Adrenal gland (tissue), 9 donors: ENCODE measurements at regions not wholly inside any gene's neighbourhood (a gene's known extent, or its start where the extent isn't known, plus 50 kb on each side); places are given as distances from the start of the nearest gene placed in this dataset.
"Not testable (repeated sequence)": the region's sequence is repeated elsewhere in the genome, so short reads cannot be mapped to it uniquely, and the experiment has no call there.

Experiments used
- DNase-seq, 7 donors: peaks; one replicate each; pipeline ENCODE4 v3.0.0-alpha.2; 2019 to 2020
- H3K27ac ChIP-seq, 5 donors: fragments of 200-600 bp; sonication (generic) in 4 of 5; 1 replicate in 3 of 5; 2 replicates in 2 of 5; pipeline versions ENCODE4 v1.5.1 to v1.8.0; 2016 to 2020; ENCODE audit warnings: mild to moderate bottlenecking in 1 of 5
- H3K27me3 ChIP-seq: fragments of 200-600 bp; 2 replicates; pipeline ENCODE4 v1.8.0; 2021
- H3K36me3 ChIP-seq, 2 donors: fragments of 200-600 bp; replicated peaks in 1 of 2; 1 replicate in 1 of 2; 2 replicates in 1 of 2; pipeline versions ENCODE4 v1.5.1 to v1.8.0; 2018 to 2022
- H3K4me1 ChIP-seq, 2 donors: fragments of 200-600 bp; replicated peaks in 1 of 2; 1 replicate in 1 of 2; 2 replicates in 1 of 2; pipeline versions ENCODE4 v1.5.1 to v1.8.0; 2018 to 2021
- H3K4me3 ChIP-seq, 4 donors: fragments of 200-600 bp; sonication (generic) in 3 of 4; one replicate each; pipeline ENCODE4 v1.5.1; 2016 to 2018
- H3K9me3 ChIP-seq, 3 donors: fragments of 200-600 bp; sonication (generic) in 1 of 3; replicated peaks in 1 of 3; 1 replicate in 2 of 3; 2 replicates in 1 of 3; pipeline versions ENCODE4 v1.5.1 to v1.8.0; 2016 to 2021
- WGBS, 4 donors: extraction: QIAGEN DNeasy Blood & Tissue Kit in 2 of 4; methylation state at CpG; one replicate each; pipeline versions ENCODE4 v1.1.5 to v1.1.7; 2013 to 2017; 5-methylcytosine and 5-hydroxymethylcytosine counted together
- intact Hi-C, 2 donors: fragments of 100-400 bp; cut with DNase I; formaldehyde crosslinking; loops; one replicate each; pipeline versions ENCODE4 v1.14.1 to v1.15.0; 2022 to 2023
- donor health status: healthy with polysubstance abuse.
- donor health status: Bipolar disorder and iron deficiency.
- donor health status: DM: yes; HTN: yes; CAD: no.
- donor health status: DM: no; HTN: no; CAD: no.
- donor health status: DM: no; HTN: no; CAD: no.

DNA sequence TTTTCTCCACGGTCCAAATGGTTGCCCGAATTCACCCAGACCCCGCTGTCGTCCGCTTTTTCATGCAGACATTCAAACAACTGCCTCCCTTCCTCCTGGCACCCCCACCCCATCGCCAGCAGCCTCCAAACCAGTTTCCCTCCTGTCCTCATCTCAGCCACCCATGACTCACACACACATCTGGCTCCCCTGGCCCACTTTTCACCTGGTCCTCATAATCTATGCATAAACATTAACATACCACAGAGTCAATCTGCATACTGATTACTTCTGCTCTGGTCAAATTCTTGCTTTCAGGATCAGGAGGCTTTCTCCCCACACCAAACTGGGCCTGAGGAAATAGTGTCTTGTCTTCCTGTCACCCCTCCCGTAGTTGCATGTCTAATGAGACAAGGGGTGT lies 142.0 kb downstream of the OR4F15 start:
- H3K36me3 ChIP-seq, H3K4me1 ChIP-seq, H3K9me3 ChIP-seq, H3K27ac ChIP-seq, H3K4me3 ChIP-seq, H3K27me3 ChIP-seq, intact Hi-C loops: not testable (repeated sequence)
- DNase-seq: peak in 1 of 7 donors; percentile 15
- WGBS, 4 donors: 67% methylated on average over 2 of the region's 7 CpGs; no CpG with 5 or more reads in 3 of the 4 donors

DNA sequence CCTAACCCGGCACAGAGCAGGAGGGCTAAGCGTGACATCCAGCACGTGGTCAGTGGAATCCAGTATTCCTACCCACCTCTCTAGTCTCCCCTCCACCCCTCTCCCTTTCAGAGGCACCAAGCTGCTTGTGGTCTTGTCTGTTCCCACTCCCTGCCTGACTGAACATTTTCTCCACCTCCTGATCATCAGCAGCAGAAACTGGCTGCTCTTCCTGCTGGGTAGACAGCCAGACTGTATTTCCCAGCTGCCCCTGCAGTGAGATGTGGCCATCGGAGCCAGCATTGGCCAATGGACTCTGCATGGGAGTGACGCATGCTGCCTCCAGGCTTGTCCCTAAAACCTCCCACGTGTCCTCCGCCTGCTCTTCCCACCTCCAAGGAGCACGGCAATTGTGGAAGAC lies 143.8 kb downstream of the OR4F15 start:
- peak in 1 of 7 donors; percentile 1 for DNase-seq

DNA sequence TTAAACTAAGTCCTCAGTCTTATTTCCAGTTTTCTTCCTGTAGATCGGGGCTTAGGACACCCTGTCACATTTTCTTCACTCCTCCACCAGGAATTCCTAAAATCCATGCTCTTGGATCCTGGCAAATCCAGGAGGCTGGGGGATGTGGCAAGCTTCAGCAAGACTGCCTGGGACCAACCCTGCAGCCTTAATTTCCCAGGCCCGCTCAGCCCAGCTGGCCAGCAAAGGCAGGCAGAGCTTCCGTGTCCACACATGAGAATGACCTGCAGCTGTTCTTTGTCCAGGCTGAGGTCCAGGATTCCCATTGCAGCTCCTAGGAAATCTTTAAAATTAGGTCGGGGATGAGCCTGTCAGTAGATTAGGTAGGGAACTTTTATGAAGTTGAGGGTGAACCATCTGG lies 146.7 kb downstream of the OR4F15 start:
- intact Hi-C loops, H3K27ac ChIP-seq, H3K4me3 ChIP-seq, H3K27me3 ChIP-seq, H3K36me3 ChIP-seq, H3K9me3 ChIP-seq, H3K4me1 ChIP-seq: not testable (repeated sequence)
- peak in 2 of 7 donors; percentile 14 to 15 for DNase-seq
- 68 to 73% methylated on average over 2 of the region's 4 CpGs; no CpG with 5 or more reads in 2 of the 4 donors for WGBS, 4 donors

More for the DNA sequence above, 143.8 kb downstream of the OR4F15 start:
- H3K4me3 ChIP-seq, H3K27ac ChIP-seq, H3K4me1 ChIP-seq, H3K27me3 ChIP-seq, H3K36me3 ChIP-seq, intact Hi-C loops, H3K9me3 ChIP-seq: not testable (repeated sequence)
- 68 to 80% methylated on average over 3 to 4 of the region's 8 CpGs; no CpG with 5 or more reads in 2 of the 4 donors for WGBS, 4 donors

DNA sequence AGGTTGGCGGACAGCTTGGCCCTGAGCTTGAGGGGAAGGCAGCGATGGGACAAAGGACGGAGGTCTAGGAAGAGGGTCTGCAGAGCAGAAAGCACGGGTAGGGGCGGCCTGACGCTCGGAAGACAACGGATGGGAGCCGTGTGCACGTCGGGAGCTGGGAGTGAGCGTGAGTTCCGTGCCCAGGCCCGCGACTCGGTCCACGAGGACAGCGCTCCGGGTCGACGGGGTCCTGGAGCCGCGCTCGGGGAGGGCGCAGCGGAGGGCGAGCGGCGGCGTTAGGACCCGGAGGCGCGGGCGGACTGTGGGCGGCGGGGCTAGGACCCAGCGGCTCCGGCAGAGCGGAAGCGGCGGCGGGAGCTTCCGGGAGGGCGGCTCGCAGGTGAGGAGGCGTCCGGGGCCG lies 149.3 kb downstream of the OR4F15 start:
- H3K9me3 ChIP-seq, H3K27ac ChIP-seq, H3K36me3 ChIP-seq, DNase-seq, intact Hi-C loops, H3K4me1 ChIP-seq, H3K27me3 ChIP-seq: not testable (repeated sequence)
- H3K4me3 ChIP-seq: peak overlapping the region in 1 of 4 donors; percentile 32
- no CpG with 5 or more reads among the region's 48 CpGs for WGBS, 4 donors

DNA sequence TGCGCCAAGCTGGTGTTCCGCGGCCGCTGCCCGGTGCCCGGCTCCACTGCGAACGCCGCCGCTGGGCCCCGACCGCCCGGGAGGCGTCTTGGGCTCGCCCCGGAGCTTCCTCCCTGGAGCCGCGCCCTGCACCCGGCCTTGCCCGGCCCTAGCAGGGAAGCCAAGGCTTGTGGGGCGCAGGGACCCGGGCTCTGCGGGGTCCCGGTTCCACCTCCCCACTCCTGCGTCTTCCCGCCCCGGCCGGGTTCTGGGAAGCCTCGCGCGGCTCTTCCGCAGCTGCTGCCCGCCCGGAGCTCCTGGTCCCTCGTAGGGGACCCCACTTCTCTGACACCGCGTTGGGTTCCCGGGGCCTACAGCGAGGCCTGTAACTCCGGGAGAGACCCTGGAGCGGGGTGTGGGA lies 149.8 kb downstream of the OR4F15 start:
- H3K4me3 ChIP-seq, H3K36me3 ChIP-seq, intact Hi-C loops, H3K4me1 ChIP-seq, H3K27ac ChIP-seq, DNase-seq, H3K9me3 ChIP-seq, H3K27me3 ChIP-seq: not testable (repeated sequence)
- 0 to 1% methylated on average over 10 to 11 of the region's 41 CpGs; no CpG with 5 or more reads in 2 of the 4 donors for WGBS, 4 donors

DNA sequence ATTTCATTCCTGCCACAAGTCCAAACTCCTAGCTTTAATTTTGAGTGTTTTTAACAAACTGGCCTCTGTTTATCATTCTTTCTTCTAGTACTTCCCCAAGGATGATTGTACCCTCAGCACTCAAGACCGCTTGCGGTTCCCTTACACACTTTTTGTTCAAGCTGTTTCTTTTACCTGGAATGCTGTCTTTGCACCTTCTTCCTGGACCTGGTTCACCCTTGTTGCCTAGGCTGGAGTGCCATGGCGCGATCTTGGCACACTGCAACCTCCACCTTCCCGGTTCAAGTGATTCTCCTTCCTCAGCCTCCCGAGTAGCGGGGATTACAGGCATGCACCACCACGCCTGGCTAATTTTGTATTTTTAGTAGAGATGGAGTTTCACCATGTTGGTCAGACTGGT lies 151.7 kb downstream of the OR4F15 start:
- H3K4me1 ChIP-seq, H3K36me3 ChIP-seq, H3K4me3 ChIP-seq, intact Hi-C loops, H3K27ac ChIP-seq, H3K27me3 ChIP-seq, H3K9me3 ChIP-seq: not testable (repeated sequence)
- peak in 1 of 7 donors; percentile 16 for DNase-seq
- 95 to 98% (median 98%) methylated on average over 6 to 8 of the region's 8 CpGs for WGBS, 4 donors

DNA sequence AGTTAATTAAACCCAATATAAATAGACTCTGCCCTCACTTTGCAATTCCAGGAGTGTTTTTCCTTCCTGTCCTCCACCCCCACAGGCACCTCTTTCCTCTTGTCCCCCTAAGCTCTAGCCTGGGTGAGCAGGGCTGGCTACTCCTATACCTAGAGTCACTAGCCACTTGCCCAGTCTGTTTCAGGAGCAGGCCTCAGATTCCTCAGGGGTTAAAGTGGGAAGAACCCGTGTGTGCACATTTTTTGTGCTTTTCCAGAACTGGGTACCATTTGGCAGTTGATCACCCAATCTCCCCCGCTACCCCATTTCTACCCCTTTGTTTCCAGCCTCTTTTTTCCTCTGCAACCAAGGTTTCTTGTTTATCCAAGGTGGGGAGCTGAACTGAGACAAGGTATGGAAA lies 153.4 kb downstream of the OR4F15 start:
- H3K4me1 ChIP-seq, H3K27ac ChIP-seq, H3K4me3 ChIP-seq, H3K9me3 ChIP-seq, intact Hi-C loops, H3K27me3 ChIP-seq, H3K36me3 ChIP-seq: not testable (repeated sequence)
- DNase-seq: peak in 4 of 7 donors; percentile 0 to 19 (median 10)
- WGBS, 4 donors: 76 to 95% (median 88%) methylated on average over 2 of the region's 2 CpGs

DNA sequence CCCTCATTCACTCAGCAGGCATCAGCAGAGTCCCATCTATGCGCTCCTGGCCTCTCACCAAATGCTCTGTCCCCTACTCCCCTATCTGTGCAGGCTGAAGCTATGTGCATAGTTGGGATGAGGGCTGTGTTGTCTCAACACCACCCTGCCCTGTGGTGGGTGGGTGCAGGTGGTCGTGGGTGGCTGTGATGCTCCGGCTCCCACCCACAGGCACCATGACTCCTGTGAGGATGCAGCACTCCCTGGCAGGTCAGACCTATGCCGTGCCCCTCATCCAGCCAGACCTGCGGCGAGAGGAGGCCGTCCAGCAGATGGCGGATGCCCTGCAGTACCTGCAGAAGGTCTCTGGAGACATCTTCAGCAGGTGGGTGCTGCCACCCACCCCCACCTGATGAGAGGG lies 153.9 kb downstream of the OR4F15 start:
- H3K36me3 ChIP-seq, H3K27ac ChIP-seq, H3K27me3 ChIP-seq, H3K4me1 ChIP-seq, intact Hi-C loops, H3K4me3 ChIP-seq, H3K9me3 ChIP-seq: not testable (repeated sequence)
- DNase-seq: peak in 6 of 7 donors; percentile 1 to 53 (median 20)
- 87 to 98% (median 92%) methylated on average over 3 to 8 of the region's 8 CpGs for WGBS, 4 donors

DNA sequence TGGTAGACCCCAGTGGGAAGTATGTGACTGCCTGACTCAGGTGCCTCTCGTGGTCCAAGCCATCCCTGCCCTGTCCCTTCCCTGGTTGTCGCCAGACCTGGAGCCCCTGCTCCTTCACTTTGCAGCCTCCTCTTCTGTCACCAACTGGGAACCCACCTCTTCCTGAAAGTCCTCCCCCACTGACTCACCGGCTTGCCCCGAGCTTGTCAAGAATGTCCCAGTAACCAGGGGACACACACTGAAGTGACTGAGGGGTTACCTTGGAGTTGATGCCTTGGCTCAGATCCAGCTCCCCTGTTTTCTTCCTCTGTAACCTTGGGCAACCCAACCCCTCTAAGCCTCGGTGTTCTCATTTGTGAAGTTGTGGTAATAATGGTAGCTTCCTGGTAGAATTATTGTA lies 155.4 kb downstream of the OR4F15 start:
- H3K4me1 ChIP-seq, H3K36me3 ChIP-seq, H3K27me3 ChIP-seq, intact Hi-C loops, H3K4me3 ChIP-seq, H3K27ac ChIP-seq, H3K9me3 ChIP-seq: not testable (repeated sequence)
- peak in 3 of 7 donors; percentile 13 to 33 (median 17) for DNase-seq
- WGBS, 4 donors: 17 to 67% (median 59%) methylated on average over 1 to 3 of the region's 5 CpGs

DNA sequence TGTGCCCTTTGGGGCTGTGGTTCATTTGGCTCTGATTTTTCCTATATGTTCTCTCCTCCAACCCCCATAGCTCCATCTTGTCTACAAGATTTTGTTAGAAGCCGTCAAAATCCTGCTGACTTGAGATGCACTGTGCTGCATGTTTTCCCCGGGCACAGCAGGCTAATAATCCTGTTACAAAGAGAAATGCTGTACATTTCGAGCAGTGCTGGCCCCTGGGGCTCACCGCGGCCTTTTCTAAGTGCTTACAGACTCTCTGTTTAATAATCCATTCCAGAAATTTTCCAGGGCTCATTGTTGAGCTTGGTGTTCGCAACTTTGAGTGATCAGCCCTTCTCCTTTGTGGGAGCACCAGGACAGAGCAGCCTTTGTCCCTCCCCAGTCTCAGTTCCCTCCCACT lies 158.6 kb downstream of the OR4F15 start:
- H3K27me3 ChIP-seq, intact Hi-C loops, H3K27ac ChIP-seq, H3K36me3 ChIP-seq, H3K4me3 ChIP-seq, H3K9me3 ChIP-seq, H3K4me1 ChIP-seq: not testable (repeated sequence)
- DNase-seq: peak in 1 of 7 donors; percentile 60
- WGBS, 4 donors: 88 to 95% methylated on average over 3 to 5 of the region's 6 CpGs; no CpG with 5 or more reads in 2 of the 4 donors

DNA sequence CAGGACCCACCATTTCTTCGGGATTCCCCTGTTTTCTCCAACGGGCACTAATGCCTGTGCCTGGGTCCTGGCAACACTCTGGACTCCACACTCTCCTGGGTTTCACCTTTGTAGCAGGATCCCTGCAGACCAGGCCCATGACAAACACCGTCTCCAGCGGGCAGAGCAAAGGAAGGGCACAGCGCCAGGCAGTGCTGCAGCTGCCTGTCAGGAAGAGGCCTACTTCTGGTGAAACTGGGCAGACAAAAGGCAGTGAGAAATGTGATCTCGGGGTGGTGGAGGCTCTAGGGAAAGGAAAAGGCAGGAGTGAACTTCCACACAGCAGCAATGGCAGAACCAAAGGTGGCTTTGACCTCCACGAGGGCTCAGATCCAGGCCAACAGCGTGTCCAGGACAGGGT lies 165.3 kb downstream of the OR4F15 start:
- H3K4me1 ChIP-seq, intact Hi-C loops, H3K4me3 ChIP-seq, H3K36me3 ChIP-seq, H3K9me3 ChIP-seq, H3K27ac ChIP-seq, H3K27me3 ChIP-seq: not testable (repeated sequence)
- DNase-seq: peak in 2 of 7 donors; percentile 31 to 65
- no CpG with 5 or more reads among the region's 8 CpGs for WGBS, 4 donors
